ENCODE measurements at regions not wholly inside any gene's neighbourhood (a gene's known extent, or its start where the extent isn't known, plus 50 kb on each side); places are given as distances from the start of the nearest gene placed in this dataset.

DNA sequence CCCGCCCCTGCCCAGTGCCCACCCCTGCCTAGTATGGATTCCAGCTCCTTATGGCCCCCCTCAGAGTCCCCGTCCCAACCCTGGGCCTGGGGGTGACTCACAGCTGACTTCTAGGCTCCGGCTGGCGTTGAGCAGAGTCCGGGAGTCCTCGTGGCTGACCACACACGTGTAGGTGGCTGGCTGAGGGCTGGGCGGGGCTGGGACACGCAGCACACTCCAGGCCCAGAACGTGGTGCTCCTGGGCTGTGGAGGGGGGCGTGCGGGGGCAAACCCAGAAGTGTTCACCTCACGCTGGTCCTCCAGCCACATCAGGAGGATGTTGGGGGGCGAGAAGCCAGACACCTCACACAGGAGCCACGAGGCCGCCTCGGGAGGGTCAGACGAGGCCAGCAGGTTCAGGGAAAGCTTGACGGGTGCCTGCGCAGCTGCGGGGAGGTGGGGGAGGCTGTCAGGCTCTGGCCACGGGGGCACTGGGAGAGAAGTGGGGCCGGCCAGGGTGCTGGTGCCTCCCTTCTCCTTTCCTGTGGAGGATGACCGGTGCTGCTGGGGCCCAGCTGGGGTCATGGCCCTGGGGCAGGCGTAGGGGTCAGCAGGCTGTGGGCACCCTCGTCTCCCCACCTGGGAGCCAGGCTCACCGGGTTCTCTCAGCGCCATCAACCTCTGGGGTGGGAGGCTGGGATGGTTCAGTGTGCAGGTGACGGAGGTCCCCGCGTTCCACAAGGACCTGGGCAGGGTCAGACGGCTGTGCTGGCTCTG lies 314.1 kb downstream of the TMEM121 start:
- no peak overlapping the region for H3K27ac ChIP-seq (ENCODE audit: low read depth in 1 of 2, low read length in 2 of 2)
- 82% methylated on average over 32 of the region's 32 CpGs for WGBS
- TF ChIP-seq, protein P1, sequence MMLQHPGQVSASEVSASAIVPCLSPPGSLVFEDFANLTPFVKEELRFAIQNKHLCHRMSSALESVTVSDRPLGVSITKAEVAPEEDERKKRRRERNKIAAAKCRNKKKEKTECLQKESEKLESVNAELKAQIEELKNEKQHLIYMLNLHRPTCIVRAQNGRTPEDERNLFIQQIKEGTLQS (IDR thresholded peaks at IDR 0.05) = no peak
- TF ChIP-seq RXRA (IDR thresholded peaks at IDR 0.05) (no peak), GABPA (IDR thresholded peaks at IDR 0.05 in 1 of 2, conservative IDR thresholded peaks at IDR 0.05 in 1 of 2) (no peak), EGR1 (IDR thresholded peaks at IDR 0.05; ENCODE audit: low read depth in 2 of 2) (no peak), FOXA2 (IDR thresholded peaks at IDR 0.05) (no peak), SP1 (IDR thresholded peaks at IDR 0.05) (no peak), TAF1 (conservative IDR thresholded peaks at IDR 0.05) (no peak), FOXA1 (IDR thresholded peaks at IDR 0.05) (no peak), HNF4A (conservative IDR thresholded peaks at IDR 0.05) (no peak), JUND (IDR thresholded peaks at IDR 0.05) (no peak)
- TF ChIP-seq, protein P2, sequence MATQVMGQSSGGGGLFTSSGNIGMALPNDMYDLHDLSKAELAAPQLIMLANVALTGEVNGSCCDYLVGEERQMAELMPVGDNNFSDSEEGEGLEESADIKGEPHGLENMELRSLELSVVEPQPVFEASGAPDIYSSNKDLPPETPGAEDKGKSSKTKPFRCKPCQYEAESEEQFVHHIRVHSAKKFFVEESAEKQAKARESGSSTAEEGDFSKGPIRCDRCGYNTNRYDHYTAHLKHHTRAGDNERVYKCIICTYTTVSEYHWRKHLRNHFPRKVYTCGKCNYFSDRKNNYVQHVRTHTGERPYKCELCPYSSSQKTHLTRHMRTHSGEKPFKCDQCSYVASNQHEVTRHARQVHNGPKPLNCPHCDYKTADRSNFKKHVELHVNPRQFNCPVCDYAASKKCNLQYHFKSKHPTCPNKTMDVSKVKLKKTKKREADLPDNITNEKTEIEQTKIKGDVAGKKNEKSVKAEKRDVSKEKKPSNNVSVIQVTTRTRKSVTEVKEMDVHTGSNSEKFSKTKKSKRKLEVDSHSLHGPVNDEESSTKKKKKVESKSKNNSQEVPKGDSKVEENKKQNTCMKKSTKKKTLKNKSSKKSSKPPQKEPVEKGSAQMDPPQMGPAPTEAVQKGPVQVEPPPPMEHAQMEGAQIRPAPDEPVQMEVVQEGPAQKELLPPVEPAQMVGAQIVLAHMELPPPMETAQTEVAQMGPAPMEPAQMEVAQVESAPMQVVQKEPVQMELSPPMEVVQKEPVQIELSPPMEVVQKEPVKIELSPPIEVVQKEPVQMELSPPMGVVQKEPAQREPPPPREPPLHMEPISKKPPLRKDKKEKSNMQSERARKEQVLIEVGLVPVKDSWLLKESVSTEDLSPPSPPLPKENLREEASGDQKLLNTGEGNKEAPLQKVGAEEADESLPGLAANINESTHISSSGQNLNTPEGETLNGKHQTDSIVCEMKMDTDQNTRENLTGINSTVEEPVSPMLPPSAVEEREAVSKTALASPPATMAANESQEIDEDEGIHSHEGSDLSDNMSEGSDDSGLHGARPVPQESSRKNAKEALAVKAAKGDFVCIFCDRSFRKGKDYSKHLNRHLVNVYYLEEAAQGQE (IDR thresholded peaks at IDR 0.05) = no peak
- H3K4me3 ChIP-seq (ENCODE audit: low read depth in 1 of 3, low read length in 3 of 3) = no peak overlapping the region
- no peak overlapping the region for H3K9ac ChIP-seq (ENCODE audit: low read depth in 1 of 2, low read length in 2 of 2)
- no peak for DNase-seq (ENCODE audit: low spot score)
- H3K36me3 ChIP-seq (ENCODE audit: control insufficient read depth in 4 of 4, insufficient read depth in 3 of 4, low read depth in 1 of 4, low read length in 3 of 4) = no peaks in the 10 kb centered on the region
- no peaks in the 10 kb centered on the region for H3K9me3 ChIP-seq (ENCODE audit: control insufficient read depth in 4 of 4, low read length in 3 of 4)
- no peaks in the 10 kb centered on the region for H3K4me1 ChIP-seq (ENCODE audit: control insufficient read depth in 4 of 4, insufficient read depth in 4 of 4, low read length in 3 of 4)
- H3K27me3 ChIP-seq (ENCODE audit: control insufficient read depth in 4 of 4, insufficient read depth in 4 of 4, low read length in 3 of 4) = peaks cover 0 to 3% (median 0%) of the 10 kb centered on the region in 4 donors

DNA sequence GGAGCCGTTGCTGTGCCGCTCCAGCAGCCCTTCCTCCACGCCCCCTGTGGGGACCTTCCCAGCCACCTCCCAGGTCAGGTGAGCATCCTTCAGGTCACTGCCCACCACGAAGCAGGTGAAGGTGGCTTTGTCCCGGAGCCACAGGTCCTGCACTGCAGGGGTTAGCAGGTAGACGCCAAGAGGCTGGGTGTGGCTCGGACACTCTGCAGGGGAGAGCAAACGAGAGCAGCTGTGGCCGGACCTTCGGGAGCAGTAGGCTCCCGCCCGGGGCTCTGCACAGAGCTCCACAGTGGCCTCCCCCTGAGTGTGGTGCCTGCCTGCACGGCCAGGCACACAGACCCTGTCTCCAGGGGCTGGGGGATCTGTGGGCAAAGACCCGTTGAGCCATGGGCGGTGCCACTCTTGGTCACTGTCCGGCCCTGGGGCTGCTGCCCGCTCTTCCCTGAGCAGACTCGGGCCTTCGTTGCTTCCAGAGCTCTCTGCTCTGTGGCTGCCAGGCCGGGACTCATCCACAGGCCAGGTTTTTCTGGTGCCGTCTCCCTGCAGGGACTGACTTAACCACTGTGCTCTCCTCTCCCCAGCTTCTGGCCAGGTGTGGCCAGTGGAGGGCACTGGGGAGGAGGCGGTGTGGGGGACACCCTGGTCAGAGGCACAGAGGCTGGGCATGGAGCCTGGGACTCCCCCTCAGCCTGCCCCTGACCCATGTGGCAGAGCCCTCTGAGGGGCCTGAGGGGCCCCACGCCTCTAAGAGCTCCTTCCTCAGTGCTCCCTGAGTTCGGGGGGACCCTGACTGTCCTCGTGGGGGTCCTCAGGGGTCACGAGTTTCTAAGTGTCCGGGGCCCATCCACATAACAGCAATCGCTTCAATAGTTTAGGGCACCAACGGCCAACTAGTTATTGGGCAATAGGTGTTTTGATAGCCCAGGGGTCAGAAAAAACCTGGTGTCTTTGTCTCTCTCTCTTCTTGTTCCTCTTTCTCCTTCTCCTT lies 314.9 kb downstream of the TMEM121 start:
- Histone ChIP-seq H3K4me3 (ENCODE audit: low read depth in 1 of 3, low read length in 3 of 3) (no peak overlapping the region), H3K4me1 (ENCODE audit: control insufficient read depth in 4 of 4, insufficient read depth in 4 of 4, low read length in 3 of 4) (no peaks in the 10 kb centered on the region), H3K9ac (ENCODE audit: low read depth in 1 of 2, low read length in 2 of 2) (no peak overlapping the region), H3K9me3 (ENCODE audit: control insufficient read depth in 4 of 4, low read length in 3 of 4) (no peaks in the 10 kb centered on the region), H3K27me3 (ENCODE audit: control insufficient read depth in 4 of 4, insufficient read depth in 4 of 4, low read length in 3 of 4) (no peaks in the 10 kb centered on the region), H3K27ac (ENCODE audit: low read depth in 1 of 2, low read length in 2 of 2) (no peak overlapping the region), H3K36me3 (ENCODE audit: control insufficient read depth in 4 of 4, insufficient read depth in 3 of 4, low read depth in 1 of 4, low read length in 3 of 4) (no peaks in the 10 kb centered on the region)
- DNase-seq (ENCODE audit: low spot score) = no peak
- WGBS = 76% methylated on average over 29 of the region's 29 CpGs
- TF ChIP-seq FOXA2 (IDR thresholded peaks at IDR 0.05) (no peak), HNF4A (conservative IDR thresholded peaks at IDR 0.05) (no peak), SP1 (IDR thresholded peaks at IDR 0.05) (no peak)
- TF ChIP-seq, protein P3, sequence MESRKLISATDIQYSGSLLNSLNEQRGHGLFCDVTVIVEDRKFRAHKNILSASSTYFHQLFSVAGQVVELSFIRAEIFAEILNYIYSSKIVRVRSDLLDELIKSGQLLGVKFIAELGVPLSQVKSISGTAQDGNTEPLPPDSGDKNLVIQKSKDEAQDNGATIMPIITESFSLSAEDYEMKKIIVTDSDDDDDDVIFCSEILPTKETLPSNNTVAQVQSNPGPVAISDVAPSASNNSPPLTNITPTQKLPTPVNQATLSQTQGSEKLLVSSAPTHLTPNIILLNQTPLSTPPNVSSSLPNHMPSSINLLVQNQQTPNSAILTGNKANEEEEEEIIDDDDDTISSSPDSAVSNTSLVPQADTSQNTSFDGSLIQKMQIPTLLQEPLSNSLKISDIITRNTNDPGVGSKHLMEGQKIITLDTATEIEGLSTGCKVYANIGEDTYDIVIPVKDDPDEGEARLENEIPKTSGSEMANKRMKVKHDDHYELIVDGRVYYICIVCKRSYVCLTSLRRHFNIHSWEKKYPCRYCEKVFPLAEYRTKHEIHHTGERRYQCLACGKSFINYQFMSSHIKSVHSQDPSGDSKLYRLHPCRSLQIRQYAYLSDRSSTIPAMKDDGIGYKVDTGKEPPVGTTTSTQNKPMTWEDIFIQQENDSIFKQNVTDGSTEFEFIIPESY (IDR thresholded peaks at IDR 0.05) = no peak
- TF ChIP-seq, protein P4, sequence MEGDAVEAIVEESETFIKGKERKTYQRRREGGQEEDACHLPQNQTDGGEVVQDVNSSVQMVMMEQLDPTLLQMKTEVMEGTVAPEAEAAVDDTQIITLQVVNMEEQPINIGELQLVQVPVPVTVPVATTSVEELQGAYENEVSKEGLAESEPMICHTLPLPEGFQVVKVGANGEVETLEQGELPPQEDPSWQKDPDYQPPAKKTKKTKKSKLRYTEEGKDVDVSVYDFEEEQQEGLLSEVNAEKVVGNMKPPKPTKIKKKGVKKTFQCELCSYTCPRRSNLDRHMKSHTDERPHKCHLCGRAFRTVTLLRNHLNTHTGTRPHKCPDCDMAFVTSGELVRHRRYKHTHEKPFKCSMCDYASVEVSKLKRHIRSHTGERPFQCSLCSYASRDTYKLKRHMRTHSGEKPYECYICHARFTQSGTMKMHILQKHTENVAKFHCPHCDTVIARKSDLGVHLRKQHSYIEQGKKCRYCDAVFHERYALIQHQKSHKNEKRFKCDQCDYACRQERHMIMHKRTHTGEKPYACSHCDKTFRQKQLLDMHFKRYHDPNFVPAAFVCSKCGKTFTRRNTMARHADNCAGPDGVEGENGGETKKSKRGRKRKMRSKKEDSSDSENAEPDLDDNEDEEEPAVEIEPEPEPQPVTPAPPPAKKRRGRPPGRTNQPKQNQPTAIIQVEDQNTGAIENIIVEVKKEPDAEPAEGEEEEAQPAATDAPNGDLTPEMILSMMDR (IDR thresholded peaks at IDR 0.05; ENCODE audit: low read depth, low read length, missing input control) = no peak
